Kidney (tissue), 13 donors: ENCODE measurements at regions not wholly inside any gene's neighbourhood (a gene's known extent, or its start where the extent isn't known, plus 50 kb on each side); places are given as distances from the start of the nearest gene placed in this dataset.

ENCODE experiments used
- DNase-seq, 5 donors: peaks; one replicate each; pipeline ENCODE4 v3.0.0-alpha.2; 2013 to 2020
- FAIRE-seq: peaks from 2 replicates; lab custom pipeline; 2012; peaks lifted over from hg19 to GRCh38; lab: Jason Lieb, UNC
- H3K27ac ChIP-seq, 2 donors: one replicate each; pipeline ENCODE4 v1.7.0; 2013; ENCODE audit warnings: low read depth in 2 of 2, low read length in 2 of 2, inconsistent platforms in 1 of 2
- H3K27me3 ChIP-seq: one replicate; pipeline ENCODE4 v1.7.1; 2013; ENCODE audit warnings: low read length, inconsistent platforms; ENCODE audit not compliant: control insufficient read depth, insufficient read depth
- H3K36me3 ChIP-seq, 3 donors: one replicate each; pipeline versions ENCODE4 v1.7.0 to v1.7.1; 2013; ENCODE audit warnings: low read length in 3 of 3, control low read depth in 1 of 3, inconsistent platforms in 1 of 3; ENCODE audit not compliant: insufficient read depth in 3 of 3, control insufficient read depth in 2 of 3
- H3K4me1 ChIP-seq, 3 donors: one replicate each; pipeline versions ENCODE4 v1.7.0 to v1.7.1; 2013; ENCODE audit warnings: low read length in 3 of 3, inconsistent platforms in 1 of 3, low read depth in 1 of 3; ENCODE audit not compliant: control insufficient read depth in 2 of 3, insufficient read depth in 2 of 3
- H3K4me3 ChIP-seq, 3 donors: one replicate each; pipeline versions ENCODE4 v1.7.0 to v1.8.1; 2013; ENCODE audit warnings: low read length in 3 of 3, control low read depth in 1 of 3, inconsistent platforms in 1 of 3
- H3K9ac ChIP-seq, 3 donors: one replicate each; pipeline versions ENCODE4 v1.7.0 to v1.7.1; 2013; ENCODE audit warnings: low read length in 3 of 3, control low read depth in 1 of 3, inconsistent platforms in 1 of 3
- H3K9me3 ChIP-seq, 3 donors: one replicate each; pipeline versions ENCODE4 v1.7.0 to v1.7.1; 2013; ENCODE audit warnings: low read length in 3 of 3, control low read depth in 1 of 3, inconsistent platforms in 1 of 3; ENCODE audit not compliant: control insufficient read depth in 2 of 3, insufficient read depth in 1 of 3
- CTCF ChIP-seq: IDR thresholded peaks from 3 replicates; pipeline ENCODE4 v1.5.1; 2012; ENCODE audit warnings: mild to moderate bottlenecking, moderate library complexity, borderline replicate concordance; ENCODE audit not compliant: insufficient read depth; ENCODE audit errors: extremely low read depth
- intact Hi-C: fragments of 100-400 bp; cut with DNase I; formaldehyde crosslinking; loops from one replicate; pipeline ENCODE4 v1.11.1; 2022
- donor health status: control.
- donor health status: control.
- donor health status: control.
- donor health status: control.
- donor health status: control.
- donor health status: DM: yes; HTN: yes; CAD: no.
- donor health status: Normal renal cell carcinoma (clear cell type).

GRCh38 chr13:59157181-59157580 lies 1006.5 kb downstream of the DIAPH3 start:
- intact Hi-C loops, result no loop called here
- FAIRE-seq, result no peak
- Histone ChIP-seq H3K27ac (no peak overlapping the region), H3K27me3 (no peaks in the 10 kb centered on the region), H3K4me1 (no peaks in the 10 kb centered on the region), H3K36me3 (no peaks in the 10 kb centered on the region), H3K4me3 (no peak overlapping the region), H3K9me3 (no peaks in the 10 kb centered on the region), H3K9ac (no peak overlapping the region)
- DNase-seq, result no peak
- no peak for TF ChIP-seq CTCF

GRCh38 chr13:59166174-59166573 lies 997.6 kb downstream of the DIAPH3 start:
- Histone ChIP-seq H3K4me3 (no peak overlapping the region), H3K9ac (no peak overlapping the region), H3K27ac (no peak overlapping the region), H3K9me3 (no peaks in the 10 kb centered on the region), H3K4me1 (no peaks in the 10 kb centered on the region), H3K36me3 (no peaks in the 10 kb centered on the region), H3K27me3 (no peaks in the 10 kb centered on the region)
- intact Hi-C loops, result no loop called here
- no peak for DNase-seq
- no peak for TF ChIP-seq CTCF
- no peak for FAIRE-seq

GRCh38 chr13:59172076-59172475 lies 991.7 kb downstream of the DIAPH3 start:
- H3K36me3 ChIP-seq, result no peaks in the 10 kb centered on the region
- FAIRE-seq (no peak), DNase-seq (no peak)
- H3K27ac ChIP-seq, result no peak overlapping the region
- H3K4me3 ChIP-seq, result no peak overlapping the region
- H3K9ac ChIP-seq, result no peak overlapping the region
- H3K4me1 ChIP-seq, result no peaks in the 10 kb centered on the region
- H3K9me3 ChIP-seq, result no peaks in the 10 kb centered on the region
- no peak for TF ChIP-seq CTCF
- H3K27me3 ChIP-seq, result no peaks in the 10 kb centered on the region
- intact Hi-C loops, result no loop called here

- DNase-seq (no peak), FAIRE-seq (no peak)
- no peak overlapping the region for H3K9ac ChIP-seq
- H3K36me3 ChIP-seq, result no peaks in the 10 kb centered on the region
- intact Hi-C loops, result no loop called here
- H3K9me3 ChIP-seq, result no peaks in the 10 kb centered on the region
- no peak for TF ChIP-seq CTCF
- H3K27ac ChIP-seq, result no peak overlapping the region
- no peaks in the 10 kb centered on the region for H3K27me3 ChIP-seq
- no peaks in the 10 kb centered on the region for H3K4me1 ChIP-seq
- no peak overlapping the region for H3K4me3 ChIP-seq
Measured at GRCh38 chr13:59176775-59177174, 987.0 kb downstream of the DIAPH3 start.
